ENCODE measurements at regions not wholly inside any gene's neighbourhood (a gene's known extent, or its start where the extent isn't known, plus 50 kb on each side); places are given as distances from the start of the nearest gene placed in this dataset.

DNA sequence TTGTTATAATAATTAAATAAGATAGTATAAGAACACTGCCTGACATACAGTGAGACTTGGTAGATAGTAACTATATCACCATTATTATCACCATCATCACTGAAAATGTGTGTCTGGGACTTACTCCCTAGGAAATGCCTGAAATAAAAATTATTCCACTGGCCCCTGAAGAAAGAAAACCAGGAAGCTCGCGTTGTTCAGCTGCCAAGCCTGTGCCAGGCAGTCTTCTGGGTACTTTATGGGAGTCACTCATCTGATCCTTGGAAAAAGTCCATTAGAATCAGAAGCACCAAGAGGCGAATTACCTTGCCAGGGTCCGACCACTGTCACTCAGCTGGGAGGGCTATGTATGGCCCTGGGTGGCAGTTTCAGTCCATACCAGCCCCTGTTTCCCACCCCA lies 220.3 kb upstream of the TPM1 start:
- DNase-seq: no peak

DNA sequence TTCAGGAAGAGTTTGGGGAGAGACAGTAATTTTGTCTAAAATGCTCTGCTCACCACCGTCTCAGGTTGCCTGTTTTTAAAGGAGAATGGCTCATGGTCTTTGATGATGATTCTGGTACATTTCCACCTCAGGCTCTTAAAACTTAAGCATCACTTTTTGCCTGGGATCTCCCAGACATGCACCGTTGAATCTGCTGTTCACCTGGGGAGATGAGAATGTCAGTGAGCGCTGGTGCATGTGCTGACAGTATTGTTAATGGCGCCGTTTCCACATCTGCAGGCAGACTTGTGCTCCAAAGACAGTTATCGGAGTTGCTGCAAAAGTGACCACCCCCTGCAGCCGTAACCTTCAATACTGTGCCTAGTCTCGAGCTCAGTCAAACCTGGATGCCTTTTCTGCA lies 219.0 kb upstream of the TPM1 start:
- DNase-seq: no peak

- DNase-seq: no peak
These were observed 218.2 kb upstream of the TPM1 start for GRCh38 chr15:62824111-62825015.

DNA sequence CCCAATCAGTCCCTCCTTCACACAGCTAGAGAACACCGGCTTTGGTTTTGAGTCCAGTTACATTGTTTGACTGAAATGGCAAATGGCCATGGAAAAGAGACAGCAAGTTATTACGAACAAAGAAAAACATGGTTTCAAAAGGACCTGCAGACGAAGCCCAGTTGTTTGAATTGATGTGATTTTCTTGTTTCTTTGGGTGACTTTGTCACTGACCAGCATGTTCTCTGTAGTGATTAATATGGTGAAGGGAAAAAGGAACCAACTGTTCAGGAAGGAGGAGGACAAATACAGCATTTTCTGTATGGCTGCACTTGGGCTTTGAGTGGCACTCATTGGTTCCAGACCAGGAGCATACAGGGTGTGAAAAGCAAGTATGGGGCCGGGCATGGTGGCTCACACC lies 217.4 kb upstream of the TPM1 start:
- DNase-seq: no peak

DNA sequence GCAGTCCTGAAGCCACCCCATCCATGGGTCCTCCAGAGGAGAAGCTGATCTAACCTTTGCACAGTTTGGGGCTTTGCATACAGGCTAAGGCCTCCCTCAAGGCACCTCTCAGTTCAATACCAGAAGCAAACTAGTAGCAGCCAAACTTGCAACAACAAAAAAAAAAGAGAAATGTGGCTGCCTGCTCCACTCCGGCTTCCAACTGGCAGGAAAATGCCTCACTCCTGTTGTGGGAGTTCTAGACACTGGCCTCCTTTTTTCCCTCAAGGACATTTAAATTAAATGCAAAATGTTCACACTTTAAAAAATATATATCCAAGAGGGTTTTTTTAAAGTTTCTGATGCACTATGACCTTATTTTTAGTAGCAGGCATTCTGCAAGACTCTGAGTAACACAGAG lies 216.0 kb upstream of the TPM1 start:
- DNase-seq: no peak

DNA sequence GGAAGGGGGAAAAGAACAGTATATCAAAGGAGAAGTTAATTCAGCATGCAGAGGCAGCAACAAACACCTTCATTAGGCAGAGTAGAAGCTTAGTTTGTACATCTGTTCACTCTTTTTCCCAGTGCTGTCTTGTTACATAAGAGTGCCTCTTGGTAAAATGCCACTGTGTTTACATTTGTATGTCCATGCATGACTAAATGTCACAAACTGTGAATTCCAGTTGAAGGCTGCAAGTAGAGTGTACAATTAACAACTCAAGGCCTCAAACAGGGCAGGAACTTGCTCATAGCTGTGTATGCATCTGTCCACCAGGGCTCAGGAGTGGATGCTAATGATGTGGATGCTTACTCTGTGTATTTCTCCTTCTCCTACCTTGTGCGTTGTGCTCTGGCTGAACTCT lies 214.2 kb upstream of the TPM1 start:
- no peak for DNase-seq

DNA sequence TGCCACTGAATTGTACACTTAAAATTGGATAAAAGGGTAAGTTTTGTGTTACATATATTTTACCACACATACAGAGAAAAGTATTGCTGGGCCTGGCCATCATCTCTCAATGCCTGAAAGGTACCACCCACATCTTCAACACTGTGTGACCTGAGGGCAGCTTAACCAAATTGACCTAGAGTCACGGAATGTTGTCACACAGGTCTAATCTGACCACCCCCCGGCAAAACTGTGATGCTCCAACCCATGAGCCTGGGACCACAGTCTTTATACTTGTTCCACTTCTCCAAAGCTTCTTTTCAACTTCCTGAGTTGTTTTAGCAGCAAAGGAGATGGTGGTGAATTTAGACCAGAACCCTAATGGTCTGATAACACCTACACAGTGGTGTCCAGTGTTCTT lies 210.3 kb upstream of the TPM1 start:
- DNase-seq: no peak

GRCh38 chr15:62833646-62834045 lies 208.9 kb upstream of the TPM1 start:
- no peak for DNase-seq

DNA sequence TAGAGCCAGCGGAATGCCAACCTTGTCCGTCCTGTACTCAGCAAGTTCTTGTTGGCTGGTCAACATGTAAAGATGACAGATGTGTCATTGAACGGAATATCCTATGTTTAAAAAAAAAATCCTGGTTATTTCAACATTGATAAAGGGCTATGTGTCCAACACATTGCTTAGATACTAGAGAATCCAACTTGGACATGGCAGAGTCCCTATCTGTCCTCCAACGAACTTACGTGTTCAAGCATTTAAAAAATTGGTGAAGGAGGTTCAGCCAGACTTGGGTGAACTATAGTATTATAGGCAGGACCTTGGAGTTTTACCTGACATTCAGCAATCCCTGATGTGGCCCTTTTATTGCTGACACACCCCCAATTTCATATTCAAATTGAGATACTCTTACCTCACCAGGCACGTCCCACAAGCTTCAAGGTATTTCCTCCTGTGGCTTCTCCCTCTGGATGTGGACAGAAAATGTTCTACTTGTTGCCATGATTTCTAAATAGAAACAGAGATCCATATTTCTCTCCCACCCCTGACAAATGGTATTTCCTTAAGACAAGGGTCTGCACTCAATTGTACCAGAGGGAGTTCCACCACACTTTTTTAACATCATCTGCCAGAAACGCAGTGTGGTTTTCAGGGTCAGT lies 207.7 kb upstream of the TPM1 start:
- DNase-seq: no peak

DNA sequence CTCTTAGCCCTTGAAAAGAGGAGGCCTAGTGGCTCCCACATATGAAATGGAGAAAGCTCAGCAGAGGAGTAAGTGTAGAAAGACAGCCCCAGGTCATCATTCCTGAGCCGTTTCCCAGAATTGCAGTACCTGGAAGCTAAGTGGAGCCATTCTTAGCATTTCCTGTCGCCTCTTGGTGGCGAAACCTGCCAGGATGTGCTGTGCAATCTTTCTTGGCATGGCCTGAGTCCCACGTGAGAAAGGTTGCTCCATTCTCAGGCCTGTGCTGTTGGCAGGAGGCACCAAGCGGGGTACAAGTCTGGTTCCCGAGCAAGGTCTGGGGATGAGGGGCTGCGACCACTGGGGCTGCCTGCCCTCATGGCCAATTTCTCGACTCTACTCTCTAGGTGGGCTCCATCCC lies 207.2 kb upstream of the TPM1 start:
- DNase-seq: no peak

DNA sequence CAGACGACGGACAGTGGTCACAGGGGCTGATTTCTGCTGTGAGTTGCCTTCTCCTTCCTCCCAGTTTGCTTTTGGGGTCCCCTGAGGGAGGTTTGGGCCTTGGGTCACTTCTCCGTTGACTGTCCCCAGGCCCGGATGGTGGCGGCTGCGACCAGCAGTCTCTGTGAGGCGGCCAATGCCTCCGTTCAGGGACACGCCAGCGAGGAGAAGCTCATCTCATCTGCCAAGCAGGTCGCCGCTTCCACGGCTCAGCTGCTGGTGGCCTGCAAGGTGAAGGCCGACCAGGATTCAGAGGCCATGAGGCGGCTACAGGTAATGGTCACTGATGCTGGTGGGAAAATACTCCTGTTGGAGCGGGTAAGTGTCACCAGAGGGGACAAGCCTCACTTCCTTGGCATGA lies 206.8 kb upstream of the TPM1 start:
- no peak for DNase-seq

DNA sequence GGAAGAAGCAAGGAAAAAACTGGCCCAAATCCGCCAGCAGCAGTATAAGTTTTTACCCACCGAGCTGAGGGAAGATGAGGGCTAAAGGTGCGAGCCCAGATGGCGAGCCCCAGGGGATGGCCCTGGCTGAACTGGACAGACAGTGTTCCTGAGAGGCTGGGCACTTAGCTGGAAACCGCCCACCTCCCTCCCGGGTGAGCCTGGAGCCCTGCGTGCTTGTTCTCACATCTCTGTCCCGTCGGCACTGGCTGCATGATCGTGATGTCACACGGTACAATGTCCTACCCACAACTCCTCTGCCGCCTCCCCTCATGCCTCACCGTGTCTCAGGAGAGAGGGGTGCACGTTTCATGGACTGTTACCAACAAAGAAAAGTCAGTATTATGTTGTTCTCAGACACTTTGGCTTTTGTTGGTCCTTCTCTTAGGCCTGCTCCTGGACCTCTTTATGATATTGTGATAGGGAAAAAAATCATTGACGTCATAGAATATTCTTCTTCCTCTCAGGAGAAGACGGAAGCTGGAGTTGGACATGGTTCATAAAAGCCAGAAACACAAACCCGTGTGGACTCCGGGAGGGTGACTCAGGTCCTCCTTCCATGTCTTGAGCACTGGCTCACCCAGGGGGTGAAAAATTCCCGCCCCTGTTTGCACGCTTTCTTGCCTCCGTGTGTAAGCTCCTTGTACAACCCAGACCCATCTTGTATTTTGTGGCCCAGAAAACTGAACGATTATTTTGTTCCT lies 201.8 kb upstream of the TPM1 start:
- no peak for DNase-seq

DNA sequence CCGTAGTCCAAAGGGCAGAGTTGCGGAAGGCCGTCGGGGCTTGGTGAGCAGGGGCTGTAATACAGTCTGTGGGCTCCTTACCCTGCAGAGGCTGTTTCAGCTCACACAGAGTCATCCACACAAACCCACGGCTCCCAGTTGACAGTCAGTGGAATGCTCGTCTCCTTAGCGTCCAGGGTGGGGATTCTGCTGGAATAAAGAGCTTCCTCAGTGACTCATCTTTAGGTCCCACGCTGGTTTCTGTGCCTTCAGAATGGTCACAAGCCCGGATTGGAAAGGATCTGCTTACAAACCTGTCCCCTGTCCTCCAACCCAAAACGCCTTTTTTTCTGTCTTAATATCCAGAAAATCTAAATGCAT lies 201.3 kb upstream of the TPM1 start:
- DNase-seq: no peak

- DNase-seq: no peak
These were observed 200.5 kb upstream of the TPM1 start for GRCh38 chr15:62841891-62842559.

GRCh38 chr15:62843311-62843710 lies 199.2 kb upstream of the TPM1 start:
- DNase-seq: no peak

GRCh38 chr15:62844564-62845240 lies 197.8 kb upstream of the TPM1 start:
- DNase-seq: no peak

DNA sequence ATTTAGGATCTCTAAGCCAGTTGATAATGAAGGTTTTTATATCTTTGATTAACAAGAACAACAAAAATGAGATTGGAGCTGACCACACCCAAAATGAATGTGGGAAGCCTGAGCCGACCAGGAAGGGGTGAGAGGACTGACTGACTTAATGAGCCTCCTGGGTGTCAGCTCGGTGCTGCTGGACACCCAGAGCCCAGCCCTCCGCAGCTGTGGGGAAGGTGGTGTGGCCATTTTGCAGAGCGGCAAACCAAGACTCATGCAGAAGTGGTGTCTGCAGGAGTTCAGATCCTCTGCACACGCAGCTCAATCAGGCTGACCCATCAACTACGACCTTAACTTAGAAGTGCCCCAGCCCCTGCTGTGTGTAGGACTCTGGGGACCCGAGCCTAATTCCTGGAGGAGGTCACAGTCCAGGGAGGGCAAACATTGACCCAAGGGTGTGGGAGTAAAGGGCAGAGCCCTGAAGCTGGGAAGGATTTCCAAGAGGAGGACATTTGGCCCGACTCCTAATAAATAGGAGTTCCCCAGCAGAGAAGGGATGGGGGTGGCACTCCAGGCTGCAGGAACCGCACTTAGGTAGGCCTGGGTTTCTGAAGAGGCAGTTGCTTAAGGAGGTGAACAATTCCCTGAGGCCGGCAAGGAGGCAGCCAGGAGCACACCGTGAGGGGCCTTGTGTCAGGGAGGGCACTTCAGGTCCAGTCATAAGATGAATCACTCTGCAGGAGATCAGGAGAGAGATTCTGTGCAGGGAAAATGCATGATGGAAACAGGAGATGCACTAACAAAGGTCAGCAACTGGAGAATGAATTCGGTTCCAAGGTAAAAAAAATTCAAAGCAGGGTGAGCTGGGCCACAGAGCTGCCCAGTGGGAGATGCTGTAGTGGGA lies 197.1 kb upstream of the TPM1 start:
- DNase-seq: no peak

- DNase-seq: no peak
These were observed 196.3 kb upstream of the TPM1 start for GRCh38 chr15:62846131-62846804.

DNA sequence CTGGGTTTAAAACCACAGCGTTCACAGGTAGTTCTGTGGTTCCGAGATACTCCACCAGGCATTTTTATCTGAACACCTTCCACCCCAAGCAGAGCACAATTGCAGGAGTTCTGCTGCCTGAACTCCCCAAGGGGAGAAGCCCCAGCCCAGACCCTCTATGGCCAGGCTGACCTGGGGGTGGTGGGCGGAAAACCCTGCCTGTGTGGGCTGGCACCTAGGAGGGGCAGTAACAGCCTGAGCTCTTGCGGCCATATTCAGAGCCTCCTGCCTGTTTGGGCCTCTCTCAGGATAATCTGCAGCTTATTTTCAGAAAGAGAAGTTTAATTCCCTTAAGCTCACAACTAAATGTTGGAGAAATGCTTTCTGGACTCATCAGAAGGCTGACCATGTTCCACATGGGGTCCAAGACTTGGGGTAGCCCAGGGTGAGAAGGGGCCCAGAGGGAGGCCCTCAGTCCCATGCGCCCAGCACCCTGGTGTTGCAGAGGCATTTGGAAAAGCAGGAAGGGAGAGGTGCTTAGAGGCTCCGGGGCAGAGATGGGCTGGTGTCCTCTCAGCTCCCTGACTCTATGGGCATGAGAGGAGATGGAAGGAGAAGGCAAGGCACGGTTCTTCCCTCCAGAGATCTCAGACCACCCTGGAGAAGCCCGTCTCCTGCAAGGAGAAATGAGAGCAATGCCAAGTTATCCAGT lies 195.6 kb upstream of the TPM1 start:
- DNase-seq: no peak

DNA sequence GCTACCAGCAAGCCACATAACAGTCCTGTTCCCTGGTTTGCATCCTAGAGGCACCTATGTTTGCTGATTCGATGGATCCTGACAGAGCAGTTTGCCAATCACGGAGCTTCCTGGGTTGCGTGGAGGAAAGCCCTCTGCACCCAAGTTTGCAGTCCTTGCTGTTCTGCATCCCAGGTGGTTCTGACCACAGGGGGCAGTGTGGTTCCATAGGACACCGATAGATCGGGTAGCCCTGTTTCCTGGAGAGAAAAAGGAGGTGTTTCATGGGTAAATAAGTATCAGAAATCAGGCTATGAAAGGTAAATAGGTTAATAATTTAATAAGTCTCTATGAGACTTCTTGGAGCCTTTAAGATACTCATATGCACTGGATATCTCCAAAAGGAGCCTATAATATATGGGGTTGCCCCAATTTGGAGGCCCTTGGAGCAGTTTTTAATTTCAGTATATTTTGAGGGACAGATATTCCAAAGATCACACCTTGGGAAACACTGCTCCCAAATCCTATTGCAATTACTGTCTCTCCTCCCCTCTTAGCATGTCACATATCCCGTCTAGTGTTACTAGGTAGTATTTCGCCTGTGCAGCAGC lies 194.6 kb upstream of the TPM1 start:
- peak; percentile 60 for DNase-seq

Measured in activated CD8-positive, alpha-beta memory T cell treated with anti-CD3 and anti-CD28 coated beads for 24 hours (primary cell).